SU-DHL-6 (cell line): ENCODE measurements at regions not wholly inside any gene's neighbourhood (a gene's known extent, or its start where the extent isn't known, plus 50 kb on each side); places are given as distances from the start of the nearest gene placed in this dataset.

Source experiments
- H2AFZ ChIP-seq: fragments of 200-600 bp; sonication (generic); 2 replicates; pipeline ENCODE4 v1.6.1; 2014; ENCODE audit warnings: low read depth, mild to moderate bottlenecking, moderate library complexity, mixed read lengths, antibody characterized with exemption, low read length; ENCODE audit not compliant: severe bottlenecking
- H3F3A ChIP-seq: fragments of 200-600 bp; shearing (Covaris generic); 2 replicates; pipeline ENCODE4 v1.6.0; 2016; ENCODE audit warnings: antibody characterized with exemption, mild to moderate bottlenecking; ENCODE audit not compliant: insufficient read depth
- H3K27ac ChIP-seq: fragments of 200-600 bp; sonication (generic); 2 replicates; pipeline ENCODE4 v1.5.1; 2016; ENCODE audit warnings: low read depth, mild to moderate bottlenecking, low read length, moderate library complexity, mixed read lengths
- H3K27me3 ChIP-seq: fragments of 200-600 bp; sonication (generic), shearing (Covaris generic); 2 replicates; pipeline ENCODE4 v1.6.0; 2014; ENCODE audit warnings: mild to moderate bottlenecking, low read length
- H3K36me3 ChIP-seq: fragments of 200-600 bp; sonication (generic); 2 replicates; pipeline ENCODE4 v1.6.1; 2014; ENCODE audit warnings: mild to moderate bottlenecking, low read length, mixed read lengths
- H3K4me2 ChIP-seq: fragments of 300-600, 200-600 bp; shearing (Covaris generic), sonication (generic); 2 replicates; pipeline ENCODE4 v1.6.0; 2014; ENCODE audit warnings: low read length, low read depth, mild to moderate bottlenecking; ENCODE audit not compliant: poor library complexity, severe bottlenecking
- H3K4me3 ChIP-seq: fragments of 200-600 bp; sonication (generic); 2 replicates; pipeline ENCODE4 v1.5.1; 2014; ENCODE audit warnings: antibody characterized with exemption, low read length, mild to moderate bottlenecking, mixed read lengths; ENCODE audit not compliant: insufficient read depth, poor library complexity, severe bottlenecking
- H3K79me2 ChIP-seq: fragments of 200-600 bp; sonication (generic); 2 replicates; pipeline ENCODE4 v1.6.1; 2014; ENCODE audit warnings: mild to moderate bottlenecking, low read length, moderate library complexity; ENCODE audit not compliant: insufficient read depth
- H3K9ac ChIP-seq: fragments of 200-600 bp; sonication (generic); 2 replicates; pipeline ENCODE4 v1.7.0; 2014; ENCODE audit warnings: mild to moderate bottlenecking, low read length
- H3K9me2 ChIP-seq: fragments of 200-600 bp; sonication (generic); replicated peaks from 2 replicates; pipeline ENCODE4 v1.6.1; 2014; ENCODE audit warnings: low read length; ENCODE audit not compliant: insufficient read depth
- H3K9me3 ChIP-seq: fragments of 200-600 bp; sonication (generic); 2 replicates; pipeline ENCODE4 v1.6.1; 2014; ENCODE audit warnings: low read length, mixed read lengths; ENCODE audit not compliant: insufficient read depth
- H4K20me1 ChIP-seq: fragments of 200-600 bp; sonication (generic); 2 replicates; pipeline ENCODE4 v1.6.1; 2014; ENCODE audit warnings: low read depth, mild to moderate bottlenecking, antibody characterized with exemption, low read length, moderate library complexity, mixed read lengths
- CTCF ChIP-seq: fragments of 200-600 bp; sonication (generic); IDR thresholded peaks from one replicate; pipeline ENCODE4 v1.5.1; 2017; ENCODE audit warnings: antibody characterized with exemption, mild to moderate bottlenecking, low read length, moderate library complexity; ENCODE audit not compliant: insufficient read depth, poor library complexity, severe bottlenecking
- EZH2phosphoT487 ChIP-seq: fragments of 200-600 bp; sonication (generic), shearing (Covaris generic); conservative IDR thresholded peaks from 2 replicates; pipeline ENCODE4 v1.6.1; 2018; ENCODE audit warnings: mild to moderate bottlenecking, antibody characterized with exemption, low read length, moderate library complexity, mixed read lengths

GRCh38 chr10:78248651-78249464 is 215.2 kb downstream of the RPS24 start:
- no peaks in the 10 kb centered on the region for H3F3A ChIP-seq
- no peak overlapping the region for H3K4me2 ChIP-seq
- no peak overlapping the region for H2AFZ ChIP-seq
- H3K79me2 ChIP-seq = no peaks in the 10 kb centered on the region
- no peaks in the 10 kb centered on the region for H3K9me3 ChIP-seq
- no peaks in the 10 kb centered on the region for H3K9me2 ChIP-seq
- no peaks in the 10 kb centered on the region for H4K20me1 ChIP-seq
- H3K4me3 ChIP-seq = no peak overlapping the region
- no peaks in the 10 kb centered on the region for H3K36me3 ChIP-seq
- TF ChIP-seq CTCF (no peak), EZH2phosphoT487 (no peak)
- no peak overlapping the region for H3K9ac ChIP-seq
- no peaks in the 10 kb centered on the region for H3K27me3 ChIP-seq
- no peak overlapping the region for H3K27ac ChIP-seq

GRCh38 chr10:78249690-78250089 is 216.0 kb downstream of the RPS24 start:
- Histone ChIP-seq H3F3A (no peaks in the 10 kb centered on the region), H3K36me3 (no peaks in the 10 kb centered on the region), H3K4me2 (no peak overlapping the region), H3K27ac (no peak overlapping the region), H3K4me3 (no peak overlapping the region), H3K9ac (no peak overlapping the region), H3K79me2 (no peaks in the 10 kb centered on the region), H4K20me1 (no peaks in the 10 kb centered on the region), H2AFZ (no peak overlapping the region), H3K9me2 (no peaks in the 10 kb centered on the region), H3K9me3 (no peaks in the 10 kb centered on the region), H3K27me3 (no peaks in the 10 kb centered on the region)
- TF ChIP-seq EZH2phosphoT487 (no peak), CTCF (no peak)

DNA sequence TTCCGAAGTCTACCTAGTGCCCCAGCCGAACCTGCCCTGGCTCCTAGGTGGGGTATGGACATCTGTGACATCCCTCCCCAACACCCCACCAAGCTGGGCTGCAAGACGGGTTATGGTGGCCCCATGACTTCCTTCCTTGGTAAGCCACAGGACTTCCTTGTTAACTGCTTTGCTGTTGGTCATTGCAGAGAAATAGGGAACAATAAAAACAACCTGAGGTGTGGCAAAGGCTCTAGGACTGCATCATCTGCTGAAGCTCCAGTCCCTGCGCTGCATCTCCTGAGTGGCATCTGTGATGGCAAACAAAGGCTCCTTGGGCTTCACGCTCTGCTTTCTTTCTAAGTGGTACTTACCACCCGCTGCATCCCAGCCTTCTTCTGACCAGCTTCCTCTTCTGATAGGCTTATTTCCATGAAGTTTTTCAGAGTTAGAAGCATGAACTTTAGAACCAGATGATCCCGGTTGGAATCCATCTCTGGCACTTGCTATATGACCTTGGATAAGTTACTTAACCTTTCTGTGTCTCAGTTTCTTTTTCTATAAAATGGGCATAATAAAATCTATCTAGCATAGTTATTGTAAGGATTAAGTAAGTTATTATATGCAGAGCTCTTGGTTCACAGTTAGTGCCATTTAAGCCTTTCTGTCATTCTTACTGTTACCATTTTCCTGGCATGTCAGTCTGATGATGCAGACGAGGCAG is 216.8 kb downstream of the RPS24 start:
- no peak overlapping the region for H3K9ac ChIP-seq
- no peak overlapping the region for H3K4me2 ChIP-seq
- no peak overlapping the region for H3K4me3 ChIP-seq
- no peak overlapping the region for H2AFZ ChIP-seq
- H3K27me3 ChIP-seq = no peaks in the 10 kb centered on the region
- no peaks in the 10 kb centered on the region for H3K9me2 ChIP-seq
- no peaks in the 10 kb centered on the region for H4K20me1 ChIP-seq
- no peaks in the 10 kb centered on the region for H3K9me3 ChIP-seq
- TF ChIP-seq EZH2phosphoT487 (no peak), CTCF (no peak)
- no peaks in the 10 kb centered on the region for H3F3A ChIP-seq
- H3K36me3 ChIP-seq = no peaks in the 10 kb centered on the region
- H3K27ac ChIP-seq = no peak overlapping the region
- no peaks in the 10 kb centered on the region for H3K79me2 ChIP-seq
